ENCODE measurements at regions not wholly inside any gene's neighbourhood (a gene's known extent, or its start where the extent isn't known, plus 50 kb on each side); places are given as distances from the start of the nearest gene placed in this dataset.
"Not testable (repeated sequence)": the region's sequence is repeated elsewhere in the genome, so short reads cannot be mapped to it uniquely, and the experiment has no call there.

DNA sequence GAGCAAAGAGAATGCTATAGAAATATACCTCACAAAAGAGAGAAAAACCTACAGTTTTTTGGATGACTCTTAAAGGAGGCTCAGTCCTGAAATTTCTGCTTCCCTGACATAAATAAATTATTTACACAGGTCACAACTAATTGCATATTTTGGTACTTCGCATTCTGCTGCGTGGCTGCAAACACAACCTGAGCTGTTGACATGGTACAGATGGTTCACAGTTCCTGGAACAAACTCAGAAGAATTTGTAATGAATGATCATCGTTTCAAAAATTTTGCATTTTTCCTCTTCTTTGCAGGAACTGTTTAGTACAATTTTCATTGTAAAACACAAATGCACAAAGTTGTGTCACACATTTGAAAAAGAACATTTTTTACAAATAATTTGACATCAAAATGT is 313.7 kb upstream of the SYT1 start:
- peaks cover 2% of the 10 kb centered on the region for H3K9me3 Mint-ChIP-seq
- no peaks in the 10 kb centered on the region for H3K27me3 Mint-ChIP-seq
- H3K4me3 Mint-ChIP-seq, result no peak overlapping the region
- H3K36me3 Mint-ChIP-seq, result no peaks in the 10 kb centered on the region
- no peaks in the 10 kb centered on the region for H3K4me1 Mint-ChIP-seq
- H3K27ac Mint-ChIP-seq, result no peak overlapping the region
- CTCF ChIA-PET, result no interaction called here
- DNase-seq, result no peak

DNA sequence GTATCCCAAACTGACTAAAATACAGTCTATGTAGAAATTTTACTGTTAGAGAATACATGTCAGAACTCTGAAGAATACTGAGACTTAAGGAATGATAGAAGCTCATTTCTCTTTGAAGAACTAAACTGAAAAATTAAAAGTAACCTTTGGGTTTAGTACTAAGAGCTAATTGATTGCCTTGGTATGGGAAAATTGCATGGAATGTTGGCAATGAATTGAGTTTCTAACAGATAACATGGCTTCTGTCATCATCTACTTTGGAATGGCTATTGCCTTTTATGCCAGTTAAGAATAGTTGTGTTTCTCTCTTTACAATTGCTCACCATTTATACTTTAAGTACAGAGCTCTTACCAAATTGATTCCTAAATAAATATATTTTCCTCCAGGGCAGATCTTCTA is 308.8 kb upstream of the SYT1 start:
- H3K4me1 Mint-ChIP-seq, result no peaks in the 10 kb centered on the region
- peaks cover 6% of the 10 kb centered on the region for H3K9me3 Mint-ChIP-seq
- CTCF ChIA-PET, result no interaction called here
- no peaks in the 10 kb centered on the region for H3K27me3 Mint-ChIP-seq
- no peak overlapping the region for H3K4me3 Mint-ChIP-seq
- H3K27ac Mint-ChIP-seq, result no peak overlapping the region
- H3K36me3 Mint-ChIP-seq, result no peaks in the 10 kb centered on the region
- no peak for DNase-seq

- no peak overlapping the region for H3K27ac Mint-ChIP-seq
- H3K4me3 Mint-ChIP-seq, result no peak overlapping the region
- no peaks in the 10 kb centered on the region for H3K4me1 Mint-ChIP-seq
- H3K36me3 Mint-ChIP-seq, result no peaks in the 10 kb centered on the region
- no peak for DNase-seq
- peaks cover 6% of the 10 kb centered on the region for H3K9me3 Mint-ChIP-seq
- CTCF ChIA-PET, result no interaction called here
- H3K27me3 Mint-ChIP-seq, result no peaks in the 10 kb centered on the region
Measured at GRCh38 chr12:78556651-78557050, 307.9 kb upstream of the SYT1 start.

DNA sequence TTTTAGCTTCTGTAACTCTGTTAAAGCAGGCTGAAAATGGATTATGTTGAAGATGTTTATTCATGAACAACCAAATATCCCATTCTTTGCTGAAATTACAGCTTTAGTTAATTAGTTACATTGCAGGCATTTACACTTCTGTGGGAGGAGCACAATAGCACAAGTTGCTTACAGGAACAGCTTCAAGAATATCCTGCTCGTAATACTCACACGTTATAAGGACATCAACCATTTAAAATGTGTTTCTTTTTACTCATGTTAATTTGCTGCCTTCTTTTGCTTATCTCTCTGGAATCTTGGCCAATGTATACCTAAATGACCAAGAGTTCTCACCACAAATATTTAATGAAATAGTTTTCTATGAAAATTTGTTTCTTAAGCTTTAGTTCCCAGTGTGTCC is 305.2 kb upstream of the SYT1 start:
- Mint-ChIP-seq H3K27ac (no peak overlapping the region), H3K4me3 (no peak overlapping the region), H3K27me3 (no peaks in the 10 kb centered on the region), H3K4me1 (no peaks in the 10 kb centered on the region), H3K36me3 (no peaks in the 10 kb centered on the region), H3K9me3 (peaks cover 7% of the 10 kb centered on the region)
- no peak for DNase-seq
- CTCF ChIA-PET, result no interaction called here

- CTCF ChIA-PET, result no interaction called here
- H3K4me3 Mint-ChIP-seq, result no peak overlapping the region
- no peak for DNase-seq
- no peaks in the 10 kb centered on the region for H3K36me3 Mint-ChIP-seq
- H3K27ac Mint-ChIP-seq, result no peak overlapping the region
- H3K27me3 Mint-ChIP-seq, result no peaks in the 10 kb centered on the region
- H3K9me3 Mint-ChIP-seq, result peaks cover 7% of the 10 kb centered on the region
- no peaks in the 10 kb centered on the region for H3K4me1 Mint-ChIP-seq
Measured at GRCh38 chr12:78559886-78560285, 304.7 kb upstream of the SYT1 start.

- CTCF ChIA-PET, result no interaction called here
- Mint-ChIP-seq H3K27me3 (no peaks in the 10 kb centered on the region), H3K9me3 (peaks cover 5% of the 10 kb centered on the region), H3K4me1 (no peaks in the 10 kb centered on the region), H3K4me3 (no peak overlapping the region), H3K36me3 (no peaks in the 10 kb centered on the region), H3K27ac (no peak overlapping the region)
- no peak for DNase-seq
Measured at GRCh38 chr12:78560633-78561032, 303.9 kb upstream of the SYT1 start.

DNA sequence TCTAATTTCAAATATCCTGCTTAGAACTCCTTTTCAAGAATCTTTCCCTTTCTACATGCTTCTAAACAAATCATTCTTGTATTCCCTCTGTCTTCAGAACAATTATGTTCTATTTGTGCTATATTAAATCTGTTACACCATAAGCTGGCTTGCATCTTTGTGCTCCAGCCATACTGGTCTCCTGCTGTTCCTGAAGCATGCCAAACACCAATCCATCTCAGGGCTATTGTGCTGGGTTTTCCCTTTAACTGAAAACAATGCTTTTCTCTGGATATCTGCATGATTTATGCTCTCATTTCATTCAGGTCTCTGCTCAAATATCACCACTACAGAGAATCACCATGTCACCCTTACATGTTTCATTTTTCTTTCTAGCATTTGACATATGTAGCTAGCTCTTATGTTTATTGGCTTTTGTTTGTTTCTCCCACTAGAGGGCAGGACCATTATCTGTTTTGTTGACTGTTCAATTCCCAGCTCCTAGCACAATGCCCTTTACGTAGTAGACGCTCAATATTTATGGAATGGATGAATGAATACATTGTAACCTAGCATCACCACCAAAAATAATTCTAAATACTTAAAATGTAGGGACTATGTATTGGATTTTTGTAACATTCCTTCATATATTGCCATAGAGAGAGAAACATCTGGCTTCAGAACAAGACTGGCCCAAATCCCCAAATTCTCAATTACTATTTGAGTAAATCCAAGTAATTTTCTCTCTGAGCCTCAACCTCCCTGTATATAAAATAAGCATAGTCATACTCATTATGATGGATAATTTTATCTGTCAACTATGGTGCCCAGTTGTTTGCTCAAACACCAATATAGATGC is 302.0 kb upstream of the SYT1 start:
- no peaks in the 10 kb centered on the region for H3K4me1 Mint-ChIP-seq
- H3K27me3 Mint-ChIP-seq, result no peaks in the 10 kb centered on the region
- no peak for DNase-seq
- no peak overlapping the region for H3K27ac Mint-ChIP-seq
- H3K9me3 Mint-ChIP-seq, result peaks cover 5% of the 10 kb centered on the region
- no peaks in the 10 kb centered on the region for H3K36me3 Mint-ChIP-seq
- H3K4me3 Mint-ChIP-seq, result no peak overlapping the region
- CTCF ChIA-PET, result interaction anchor here (0.6 kb wide), 1 partner anchor 821 kb away, joined by 3 read pairs; no protein-coding TSS in a partner anchor

DNA sequence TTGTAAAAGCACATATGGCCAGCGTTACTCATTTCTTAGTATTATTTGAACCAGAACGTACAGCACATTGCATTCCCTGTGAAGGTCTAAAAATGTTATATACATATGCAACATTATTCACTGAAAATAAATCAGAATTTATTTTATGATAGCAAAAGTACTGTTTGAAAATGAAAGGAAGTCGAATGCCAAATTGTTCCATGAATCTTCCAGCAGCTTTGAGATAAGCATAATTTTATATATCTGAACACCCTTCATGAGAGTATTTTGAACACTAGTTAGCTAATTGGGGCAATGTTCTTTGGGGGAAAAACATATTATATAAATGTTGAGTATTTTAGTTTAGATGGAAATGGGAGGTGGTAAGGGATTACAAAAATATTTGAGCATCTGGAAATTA is 300.7 kb upstream of the SYT1 start:
- H3K4me3 Mint-ChIP-seq, result no peak overlapping the region
- CTCF ChIA-PET, result no interaction called here
- no peaks in the 10 kb centered on the region for H3K36me3 Mint-ChIP-seq
- DNase-seq, result no peak
- H3K9me3 Mint-ChIP-seq, result peaks cover 2% of the 10 kb centered on the region
- H3K4me1 Mint-ChIP-seq, result no peaks in the 10 kb centered on the region
- no peaks in the 10 kb centered on the region for H3K27me3 Mint-ChIP-seq
- no peak overlapping the region for H3K27ac Mint-ChIP-seq

DNA sequence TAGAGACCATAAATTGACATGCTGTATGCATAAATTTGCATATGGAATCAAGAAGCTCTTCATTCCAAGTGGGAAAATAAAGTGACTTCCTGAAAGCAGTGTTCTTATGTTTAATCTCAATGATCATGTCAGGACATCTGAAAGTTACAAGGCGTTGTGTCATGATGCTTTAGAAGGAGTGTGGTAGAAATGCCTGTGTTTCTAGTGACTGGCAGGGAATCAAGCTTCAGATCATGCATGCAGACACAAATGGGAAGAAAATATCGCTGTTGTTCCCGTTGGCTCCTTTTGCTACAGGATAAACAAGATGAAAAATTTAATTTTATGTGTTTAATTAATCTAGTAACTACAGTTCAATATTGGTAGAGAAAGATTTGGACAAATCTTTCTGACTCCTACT is 298.1 kb upstream of the SYT1 start:
- no peaks in the 10 kb centered on the region for H3K27me3 Mint-ChIP-seq
- H3K9me3 Mint-ChIP-seq, result peaks cover 2% of the 10 kb centered on the region
- no peaks in the 10 kb centered on the region for H3K4me1 Mint-ChIP-seq
- CTCF ChIA-PET, result no interaction called here
- H3K36me3 Mint-ChIP-seq, result no peaks in the 10 kb centered on the region
- no peak for DNase-seq
- no peak overlapping the region for H3K27ac Mint-ChIP-seq
- no peak overlapping the region for H3K4me3 Mint-ChIP-seq

- no peak overlapping the region for H3K27ac Mint-ChIP-seq
- no peak for DNase-seq
- H3K27me3 Mint-ChIP-seq, result no peaks in the 10 kb centered on the region
- H3K4me3 Mint-ChIP-seq, result no peak overlapping the region
- H3K9me3 Mint-ChIP-seq, result no peaks in the 10 kb centered on the region
- no peaks in the 10 kb centered on the region for H3K36me3 Mint-ChIP-seq
- CTCF ChIA-PET, result no interaction called here
- H3K4me1 Mint-ChIP-seq, result no peaks in the 10 kb centered on the region
Measured at GRCh38 chr12:78568321-78569020, 296.1 kb upstream of the SYT1 start.

DNA sequence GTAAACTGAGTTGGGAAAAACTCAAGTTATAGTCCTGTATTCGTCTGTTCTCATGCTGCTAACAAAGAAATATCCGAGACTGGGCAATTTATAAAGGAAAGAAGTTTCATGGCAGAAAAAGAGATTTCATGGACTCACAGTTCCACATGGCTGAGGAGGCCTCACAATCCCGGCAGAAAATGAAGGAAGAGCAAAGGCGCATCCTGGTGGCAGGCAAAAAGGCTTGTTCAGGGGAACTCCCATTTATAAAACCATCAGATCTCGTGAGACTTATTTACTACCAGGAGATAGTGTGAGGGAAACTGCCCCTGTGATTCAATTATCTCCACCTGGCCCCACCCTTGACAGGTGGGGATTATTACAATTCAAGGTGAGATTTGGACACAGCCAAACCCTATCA is 292.6 kb upstream of the SYT1 start:
- DNase-seq, result no peak
- Mint-ChIP-seq H3K4me3 (no peak overlapping the region), H3K36me3 (no peaks in the 10 kb centered on the region), H3K9me3 (no peaks in the 10 kb centered on the region), H3K27ac (no peak overlapping the region), H3K4me1 (no peaks in the 10 kb centered on the region), H3K27me3 (no peaks in the 10 kb centered on the region)
- CTCF ChIA-PET, result no interaction called here

GRCh38 chr12:78575208-78575607 is 289.4 kb upstream of the SYT1 start:
- H3K27me3 Mint-ChIP-seq, H3K9me3 Mint-ChIP-seq, H3K4me1 Mint-ChIP-seq, DNase-seq, H3K4me3 Mint-ChIP-seq, H3K36me3 Mint-ChIP-seq, CTCF ChIA-PET, H3K27ac Mint-ChIP-seq: not testable (repeated sequence)

- no peaks in the 10 kb centered on the region for H3K4me1 Mint-ChIP-seq
- CTCF ChIA-PET, result no interaction called here
- H3K9me3 Mint-ChIP-seq, result peaks cover 8% of the 10 kb centered on the region
- no peak for DNase-seq
- no peak overlapping the region for H3K27ac Mint-ChIP-seq
- H3K27me3 Mint-ChIP-seq, result no peaks in the 10 kb centered on the region
- no peaks in the 10 kb centered on the region for H3K36me3 Mint-ChIP-seq
- no peak overlapping the region for H3K4me3 Mint-ChIP-seq
Measured at GRCh38 chr12:78579846-78580245, 284.7 kb upstream of the SYT1 start.

DNA sequence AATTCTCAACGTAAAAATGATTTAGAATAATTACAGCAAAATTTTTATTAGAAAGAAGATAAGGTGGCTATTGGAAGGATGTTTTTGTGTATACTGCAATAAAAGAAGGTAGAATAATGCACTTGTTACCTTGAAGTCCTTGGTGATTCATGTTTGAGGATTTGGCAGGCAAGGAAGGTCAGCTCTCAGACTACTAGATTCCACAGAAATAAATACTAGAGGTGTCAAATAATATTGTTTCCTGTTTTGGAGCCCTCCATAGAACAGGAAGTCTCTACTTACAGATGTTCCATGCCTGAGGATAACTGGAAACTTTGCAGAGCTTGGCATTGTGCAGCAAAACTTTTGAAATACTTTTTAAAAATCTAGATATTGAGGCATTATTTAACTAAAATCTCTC is 284.3 kb upstream of the SYT1 start:
- no peak overlapping the region for H3K27ac Mint-ChIP-seq
- no peak for DNase-seq
- no peaks in the 10 kb centered on the region for H3K4me1 Mint-ChIP-seq
- no peaks in the 10 kb centered on the region for H3K36me3 Mint-ChIP-seq
- peaks cover 8% of the 10 kb centered on the region for H3K9me3 Mint-ChIP-seq
- no peak overlapping the region for H3K4me3 Mint-ChIP-seq
- no peaks in the 10 kb centered on the region for H3K27me3 Mint-ChIP-seq
- CTCF ChIA-PET, result no interaction called here

DNA sequence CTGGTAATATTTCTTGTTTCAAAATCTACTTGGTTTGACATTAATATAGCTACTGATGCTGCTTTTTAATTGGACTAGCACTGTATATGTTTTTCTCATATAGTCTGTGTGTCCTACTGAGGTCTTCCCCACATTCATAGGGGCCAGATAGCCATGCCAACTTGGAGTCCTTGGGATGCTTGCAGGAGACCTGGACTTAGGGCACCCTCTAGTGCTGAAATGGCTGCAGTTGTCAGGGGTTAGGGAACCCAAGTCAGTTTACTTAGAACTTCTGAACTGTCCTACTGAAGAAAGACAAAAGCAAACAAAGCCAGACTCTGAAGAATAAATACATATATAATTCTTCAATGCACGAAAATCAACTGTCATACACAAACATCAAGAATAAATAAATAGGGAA is 279.9 kb upstream of the SYT1 start:
- Mint-ChIP-seq H3K4me3 (no peak overlapping the region), H3K9me3 (peaks cover 17% of the 10 kb centered on the region), H3K27me3 (no peaks in the 10 kb centered on the region), H3K36me3 (no peaks in the 10 kb centered on the region), H3K27ac (no peak overlapping the region), H3K4me1 (no peaks in the 10 kb centered on the region)
- no peak for DNase-seq
- CTCF ChIA-PET, result interaction anchor here (0.5 kb wide), 1 partner anchor 288 kb away, joined by 3 read pairs; no protein-coding TSS in a partner anchor

All from activated naive CD4-positive, alpha-beta T cell treated with anti-CD3 and anti-CD28 coated beads, Interleukin-2, amount 10 ng/mL, durations not matched to agents 7 days and 5 days (primary cell).